ENCODE measurements at regions not wholly inside any gene's neighbourhood (a gene's known extent, or its start where the extent isn't known, plus 50 kb on each side); places are given as distances from the start of the nearest gene placed in this dataset.
"Not testable (repeated sequence)": the region's sequence is repeated elsewhere in the genome, so short reads cannot be mapped to it uniquely, and the experiment has no call there.

DNA sequence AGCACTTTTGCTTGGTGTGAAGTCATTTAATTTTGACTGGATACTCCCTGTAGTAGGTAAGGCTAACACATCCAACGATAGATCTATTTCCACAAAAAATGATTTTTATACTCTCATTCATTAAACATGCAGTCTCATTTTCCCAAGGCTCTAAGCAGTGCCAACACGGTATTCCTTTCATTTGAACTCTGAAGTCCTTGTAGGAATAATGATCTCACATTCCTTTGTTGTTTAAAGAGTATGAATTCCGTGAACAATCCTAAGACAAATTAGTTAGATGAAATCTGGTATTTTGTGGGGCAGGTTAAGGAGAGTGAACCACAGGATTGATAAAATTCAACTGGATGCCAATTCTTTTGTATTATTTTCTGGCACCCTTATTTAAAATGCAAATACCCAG, 66.6 kb downstream of the LACC1 start:
- DNase-seq (ENCODE audit: low read depth) = no peak

- DNase-seq (ENCODE audit: low read depth) = no peak
Observed at GRCh38 chr13:43947897-43948458, 68.3 kb downstream of the LACC1 start.

DNA sequence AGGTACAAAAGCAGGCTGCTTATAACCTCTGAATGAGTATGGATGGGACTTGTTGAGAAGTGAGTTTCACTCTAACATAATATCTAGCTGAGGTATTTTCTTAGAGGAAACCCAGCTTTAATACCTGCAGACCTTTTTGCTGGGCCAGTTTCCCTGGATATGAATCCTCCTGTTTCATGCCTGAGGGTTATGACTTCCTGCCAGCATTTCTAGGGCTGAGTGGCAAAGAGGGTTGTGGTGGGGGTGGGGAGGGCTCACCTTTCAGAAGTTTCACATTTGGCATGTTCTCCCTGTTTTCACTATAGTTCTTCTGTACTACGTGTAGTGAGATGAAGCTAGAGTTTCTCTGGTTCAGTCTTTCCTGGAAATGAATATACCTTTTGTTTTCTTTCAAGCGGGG, 73.7 kb downstream of the LACC1 start:
- DNase-seq (ENCODE audit: low read depth) = no peak

DNA sequence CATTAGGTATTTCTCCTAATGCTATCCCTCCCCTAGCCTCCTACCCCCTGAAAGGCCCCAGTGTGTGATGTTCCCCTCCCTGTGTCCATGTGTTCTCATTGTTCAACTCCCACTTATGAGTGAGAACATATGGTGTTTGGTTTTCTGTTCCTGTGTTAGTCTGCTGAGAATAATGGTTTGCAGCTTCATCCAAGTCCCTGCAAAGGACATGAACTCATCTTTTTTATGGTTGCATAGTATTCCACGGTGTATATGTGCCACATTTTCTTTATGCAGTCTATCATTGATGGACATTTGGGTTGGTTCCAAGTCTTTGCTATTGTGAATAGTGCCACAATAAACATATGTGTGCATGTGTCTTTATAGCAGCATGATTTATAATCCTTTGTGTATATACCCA, 77.3 kb downstream of the LACC1 start:
- not testable (repeated sequence) for DNase-seq (ENCODE audit: low read depth)

DNA sequence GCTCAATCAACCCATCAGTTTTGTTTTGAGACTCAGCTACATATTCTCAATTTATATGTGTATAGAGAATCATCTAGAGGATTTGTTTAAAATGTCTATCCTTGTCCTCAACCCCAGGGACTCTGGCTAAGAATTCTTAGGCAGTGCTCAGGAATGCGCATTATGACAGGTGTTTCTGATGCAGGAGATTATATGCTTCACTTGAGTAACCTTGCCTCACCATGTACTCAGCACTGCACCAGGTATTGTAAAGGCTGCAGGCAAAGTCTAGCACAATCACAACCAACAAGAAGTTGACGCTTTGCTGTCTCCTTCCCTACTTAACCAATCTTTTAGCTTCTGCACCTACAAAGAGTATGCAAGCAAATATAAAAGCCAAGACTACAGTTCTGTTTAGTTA, 79.6 kb downstream of the LACC1 start:
- DNase-seq (ENCODE audit: low read depth) = no peak

GRCh38 chr13:43961909-43962308, 82.2 kb downstream of the LACC1 start:
- no peak for DNase-seq (ENCODE audit: low read depth)

GRCh38 chr13:43963726-43964125, 84.0 kb downstream of the LACC1 start:
- DNase-seq (ENCODE audit: low read depth) = no peak

- DNase-seq (ENCODE audit: low read depth) = no peak
Observed at GRCh38 chr13:43964698-43965458, 85.2 kb downstream of the LACC1 start.

GRCh38 chr13:43965459-43965845, 85.7 kb downstream of the LACC1 start:
- DNase-seq (ENCODE audit: low read depth) = no peak

DNA sequence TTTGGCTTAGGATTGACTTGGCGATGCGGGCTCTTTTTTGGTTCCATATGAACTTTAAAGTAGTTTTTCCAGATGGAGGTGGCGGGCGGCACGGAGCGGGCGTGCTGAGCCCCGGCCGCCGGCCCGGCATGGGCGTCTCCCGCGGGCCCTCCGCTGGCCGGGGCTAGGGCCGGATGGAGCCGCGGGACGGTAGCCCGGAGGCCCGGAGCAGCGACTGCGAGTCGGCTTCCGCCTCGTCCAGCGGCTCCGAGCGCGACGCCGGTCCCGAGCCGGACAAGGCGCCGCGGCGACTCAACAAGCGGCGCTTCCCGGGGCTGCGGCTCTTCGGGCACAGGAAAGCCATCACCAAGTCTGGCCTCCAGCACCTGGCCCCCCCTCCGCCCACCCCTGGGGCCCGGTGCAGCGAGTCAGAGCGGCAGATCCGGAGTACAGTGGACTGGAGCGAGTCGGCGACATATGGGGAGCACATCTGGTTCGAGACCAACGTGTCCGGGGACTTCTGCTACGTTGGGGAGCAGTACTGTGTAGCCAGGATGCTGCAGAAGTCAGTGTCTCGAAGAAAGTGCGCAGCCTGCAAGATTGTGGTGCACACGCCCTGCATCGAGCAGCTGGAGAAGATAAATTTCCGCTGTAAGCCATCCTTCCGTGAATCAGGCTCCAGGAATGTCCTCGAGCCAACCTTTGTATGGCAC, 88.7 kb downstream of the LACC1 start:
- DNase-seq (ENCODE audit: low read depth) = not testable (repeated sequence)

GRCh38 chr13:43968943-43969690, 89.4 kb downstream of the LACC1 start:
- DNase-seq (ENCODE audit: low read depth) = not testable (repeated sequence)

- DNase-seq (ENCODE audit: low read depth) = not testable (repeated sequence)
Observed at GRCh38 chr13:43969919-43970318, 90.2 kb downstream of the LACC1 start.

GRCh38 chr13:43970520-43971242, 91.0 kb downstream of the LACC1 start:
- not testable (repeated sequence) for DNase-seq (ENCODE audit: low read depth)

DNA sequence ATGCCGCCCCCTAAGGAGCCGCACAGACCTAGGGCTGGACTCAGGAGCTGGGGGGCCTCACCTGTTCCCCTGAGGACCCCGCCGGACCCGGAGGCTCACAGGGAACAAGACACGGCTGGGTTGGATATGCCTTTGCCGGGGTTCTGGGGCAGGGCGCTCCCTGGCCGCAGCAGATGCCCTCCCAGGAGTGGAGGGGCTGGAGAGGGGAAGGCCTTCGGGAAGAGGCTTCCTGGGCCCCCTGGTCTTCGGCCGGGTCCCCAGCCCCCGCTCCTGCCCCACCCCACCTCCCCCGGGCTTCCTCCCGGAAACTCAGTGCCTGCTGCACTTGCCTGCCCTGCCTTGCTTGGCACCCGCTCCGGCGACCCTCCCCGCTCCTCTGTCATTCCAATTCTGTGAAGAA, 91.6 kb downstream of the LACC1 start:
- not testable (repeated sequence) for DNase-seq (ENCODE audit: low read depth)

DNA sequence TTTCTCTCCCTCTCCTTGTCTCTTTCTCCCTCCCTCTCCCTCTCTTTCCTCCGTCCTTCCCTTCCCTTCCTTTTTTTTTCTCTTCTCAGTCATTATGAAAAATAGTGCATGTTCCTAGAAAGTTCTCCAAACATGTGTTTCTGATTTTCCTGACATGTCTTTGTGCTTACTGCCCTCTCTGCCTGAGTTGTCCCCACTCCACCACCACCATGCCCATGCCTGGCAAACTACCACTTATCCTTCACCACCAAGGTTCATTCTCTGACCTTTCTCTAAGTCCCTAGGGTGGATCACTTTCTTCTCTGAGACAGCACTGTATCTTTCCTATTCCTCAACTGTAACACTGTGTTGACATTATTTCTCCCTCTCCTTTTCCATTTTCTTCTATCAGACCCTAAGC, 98.2 kb downstream of the LACC1 start:
- DNase-seq (ENCODE audit: low read depth) = no peak

GRCh38 chr13:43978688-43979087, 99.0 kb downstream of the LACC1 start:
- DNase-seq (ENCODE audit: low read depth) = no peak

DNA sequence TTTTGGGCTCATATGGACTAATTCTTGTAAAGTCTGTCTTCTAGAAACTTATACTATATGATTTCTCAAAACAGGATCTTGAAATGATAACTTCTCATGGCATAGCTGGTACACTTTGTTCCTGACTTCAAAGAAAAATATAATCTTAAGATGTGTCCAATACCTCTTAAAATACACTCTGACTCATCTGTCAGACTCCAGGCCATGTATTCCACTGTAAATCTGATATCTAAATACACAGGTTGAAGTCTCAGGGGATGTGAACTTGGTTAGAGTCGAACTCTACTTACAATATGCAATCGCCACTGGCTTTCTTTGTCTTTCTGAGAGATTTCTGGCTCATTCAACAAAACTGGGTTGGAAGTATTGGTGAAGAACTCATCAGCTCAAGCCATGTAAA, 99.8 kb downstream of the LACC1 start:
- DNase-seq (ENCODE audit: low read depth) = no peak

- no peak for DNase-seq (ENCODE audit: low read depth)
Observed at GRCh38 chr13:43980587-43980986, 100.9 kb downstream of the LACC1 start.

- DNase-seq (ENCODE audit: low read depth) = no peak
Observed at GRCh38 chr13:43981091-43981490, 101.4 kb downstream of the LACC1 start.

DNA sequence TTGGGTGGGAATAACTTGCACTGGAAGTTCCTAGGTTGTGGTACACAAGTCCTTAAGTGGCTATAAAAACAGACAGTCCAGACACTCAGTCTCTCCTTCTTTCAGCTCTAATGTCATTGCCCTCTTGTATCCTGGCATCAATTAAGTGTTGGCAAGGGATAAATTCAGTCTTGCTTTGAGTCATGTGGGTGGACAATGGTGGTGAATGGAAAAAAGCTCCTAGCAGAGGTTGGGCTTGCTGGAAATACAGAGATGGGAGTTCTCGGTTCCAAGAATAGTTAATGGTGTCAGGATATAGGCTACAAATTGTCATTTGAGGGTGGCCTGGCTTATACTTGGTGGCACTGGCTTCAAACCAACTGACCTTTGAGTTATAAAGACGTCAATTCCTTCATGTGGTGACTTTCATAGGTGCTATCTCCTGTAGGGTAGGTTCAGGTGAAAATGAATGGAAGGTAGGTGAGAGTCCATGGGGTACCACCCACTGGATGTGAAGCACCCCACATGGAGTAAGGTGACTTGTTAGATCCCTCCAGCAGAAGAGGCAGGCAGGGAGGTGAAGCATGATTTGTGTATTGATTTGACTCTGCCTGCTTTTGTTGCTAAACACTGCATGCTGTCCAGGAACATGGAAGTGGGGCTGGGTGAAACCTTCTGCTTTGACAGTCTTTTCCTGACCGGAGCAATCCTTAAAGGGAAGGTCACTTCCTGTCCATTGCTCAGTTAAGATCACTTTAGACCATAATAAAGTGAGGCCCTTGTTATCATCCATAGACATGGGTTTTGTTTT, 102.0 kb downstream of the LACC1 start:
- DNase-seq (ENCODE audit: low read depth) = no peak

DNA sequence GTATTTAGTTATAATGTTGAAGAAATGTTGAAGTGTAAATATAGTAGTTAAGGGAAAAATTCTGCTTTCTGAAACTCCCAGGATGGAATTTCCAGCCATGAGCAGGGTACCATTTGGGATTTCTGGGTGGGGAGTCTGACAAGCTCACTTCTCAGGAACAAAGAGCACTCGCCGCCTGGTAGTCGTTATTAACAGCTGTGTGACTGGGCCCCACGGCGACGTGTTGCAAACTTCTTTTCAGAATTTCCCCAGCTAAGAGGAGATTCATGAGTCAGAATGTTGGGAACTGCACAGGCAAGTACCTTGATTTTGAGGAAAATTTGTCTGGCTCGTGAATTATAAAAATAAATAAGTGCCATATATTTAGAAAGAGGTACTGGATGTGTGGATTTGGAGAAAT, 103.7 kb downstream of the LACC1 start:
- DNase-seq (ENCODE audit: low read depth) = no peak

All from amniotic epithelial cell (primary cell).